GM12878 (cell line): ENCODE measurements at regions not wholly inside any gene's neighbourhood (a gene's known extent, or its start where the extent isn't known, plus 50 kb on each side); places are given as distances from the start of the nearest gene placed in this dataset.

ENCODE experiments used
- EZH2 ChIP-seq: IDR thresholded peaks from 2 replicates; pipeline ENCODE4 v1.6.1; 2012; ENCODE audit warnings: low read depth, mild to moderate bottlenecking, control low read depth, inconsistent platforms, low read length, borderline replicate concordance; ENCODE audit not compliant: control insufficient read depth
- KAT2A ChIP-seq: conservative IDR thresholded peaks from 2 replicates; pipeline ENCODE4 v1.6.1; 2011; ENCODE audit warnings: low read depth, low read length; ENCODE audit not compliant: control insufficient read depth
- KLF5 ChIP-seq: fragments of 450-650 bp; IDR thresholded peaks from 2 replicates; pipeline ENCODE4 v1.6.1; 2014; ENCODE audit warnings: mild to moderate bottlenecking; ENCODE audit not compliant: partially characterized antibody
- POLR2A ChIP-seq: IDR thresholded peaks from 2 replicates; pipeline ENCODE4 v1.6.1; 2011; ENCODE audit warnings: low read depth, mild to moderate bottlenecking, low read length
- REST ChIP-seq: IDR thresholded peaks from 2 replicates; pipeline ENCODE4 v1.6.1; 2012; ENCODE audit warnings: mild to moderate bottlenecking, low read depth, low read length
- SIX5 ChIP-seq: IDR thresholded peaks from 2 replicates; pipeline ENCODE4 v1.6.1; 2011; ENCODE audit warnings: mild to moderate bottlenecking, low read depth, low read length, moderate library complexity; ENCODE audit not compliant: severe bottlenecking
- SRF ChIP-seq, 2 experiments: IDR thresholded peaks; 2 replicates each; pipeline ENCODE4 v1.6.1; 2011; ENCODE audit warnings: low read depth in 2 of 2, low read length in 2 of 2, mild to moderate bottlenecking in 1 of 2, moderate library complexity in 1 of 2
- ZNF274 ChIP-seq: IDR thresholded peaks from one replicate; pipeline ENCODE4 v1.8.0; 2011; ENCODE audit not compliant: insufficient read length, insufficient read depth
- TF ChIP-seq, protein P1 (sequence below): fragments of 150-350 bp; IDR thresholded peaks from 2 replicates; pipeline ENCODE4 v1.6.1; 2016; ENCODE audit warnings: low read depth, low read length
- TF ChIP-seq, protein P2 (sequence below): fragments of 450-650 bp; IDR thresholded peaks from 2 replicates; pipeline ENCODE4 v1.6.1; 2017; ENCODE audit warnings: mild to moderate bottlenecking
- TF ChIP-seq, protein P3 (sequence below): fragments of 450-650 bp; IDR thresholded peaks from 2 replicates; pipeline ENCODE4 v1.6.1; 2014; ENCODE audit warnings: mild to moderate bottlenecking

- no peak for TF ChIP-seq KLF5
- TF ChIP-seq, protein P1, sequence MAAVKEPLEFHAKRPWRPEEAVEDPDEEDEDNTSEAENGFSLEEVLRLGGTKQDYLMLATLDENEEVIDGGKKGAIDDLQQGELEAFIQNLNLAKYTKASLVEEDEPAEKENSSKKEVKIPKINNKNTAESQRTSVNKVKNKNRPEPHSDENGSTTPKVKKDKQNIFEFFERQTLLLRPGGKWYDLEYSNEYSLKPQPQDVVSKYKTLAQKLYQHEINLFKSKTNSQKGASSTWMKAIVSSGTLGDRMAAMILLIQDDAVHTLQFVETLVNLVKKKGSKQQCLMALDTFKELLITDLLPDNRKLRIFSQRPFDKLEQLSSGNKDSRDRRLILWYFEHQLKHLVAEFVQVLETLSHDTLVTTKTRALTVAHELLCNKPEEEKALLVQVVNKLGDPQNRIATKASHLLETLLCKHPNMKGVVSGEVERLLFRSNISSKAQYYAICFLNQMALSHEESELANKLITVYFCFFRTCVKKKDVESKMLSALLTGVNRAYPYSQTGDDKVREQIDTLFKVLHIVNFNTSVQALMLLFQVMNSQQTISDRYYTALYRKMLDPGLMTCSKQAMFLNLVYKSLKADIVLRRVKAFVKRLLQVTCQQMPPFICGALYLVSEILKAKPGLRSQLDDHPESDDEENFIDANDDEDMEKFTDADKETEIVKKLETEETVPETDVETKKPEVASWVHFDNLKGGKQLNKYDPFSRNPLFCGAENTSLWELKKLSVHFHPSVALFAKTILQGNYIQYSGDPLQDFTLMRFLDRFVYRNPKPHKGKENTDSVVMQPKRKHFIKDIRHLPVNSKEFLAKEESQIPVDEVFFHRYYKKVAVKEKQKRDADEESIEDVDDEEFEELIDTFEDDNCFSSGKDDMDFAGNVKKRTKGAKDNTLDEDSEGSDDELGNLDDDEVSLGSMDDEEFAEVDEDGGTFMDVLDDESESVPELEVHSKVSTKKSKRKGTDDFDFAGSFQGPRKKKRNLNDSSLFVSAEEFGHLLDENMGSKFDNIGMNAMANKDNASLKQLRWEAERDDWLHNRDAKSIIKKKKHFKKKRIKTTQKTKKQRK, result no peak
- TF ChIP-seq EZH2, result no peak
- no peak for TF ChIP-seq SIX5
- no peak for TF ChIP-seq SRF (IDR thresholded peaks at IDR 0.05; ENCODE audit: low read depth in 2 of 2, low read length in 2 of 2)
- TF ChIP-seq REST, result no peak
- TF ChIP-seq, protein P2, sequence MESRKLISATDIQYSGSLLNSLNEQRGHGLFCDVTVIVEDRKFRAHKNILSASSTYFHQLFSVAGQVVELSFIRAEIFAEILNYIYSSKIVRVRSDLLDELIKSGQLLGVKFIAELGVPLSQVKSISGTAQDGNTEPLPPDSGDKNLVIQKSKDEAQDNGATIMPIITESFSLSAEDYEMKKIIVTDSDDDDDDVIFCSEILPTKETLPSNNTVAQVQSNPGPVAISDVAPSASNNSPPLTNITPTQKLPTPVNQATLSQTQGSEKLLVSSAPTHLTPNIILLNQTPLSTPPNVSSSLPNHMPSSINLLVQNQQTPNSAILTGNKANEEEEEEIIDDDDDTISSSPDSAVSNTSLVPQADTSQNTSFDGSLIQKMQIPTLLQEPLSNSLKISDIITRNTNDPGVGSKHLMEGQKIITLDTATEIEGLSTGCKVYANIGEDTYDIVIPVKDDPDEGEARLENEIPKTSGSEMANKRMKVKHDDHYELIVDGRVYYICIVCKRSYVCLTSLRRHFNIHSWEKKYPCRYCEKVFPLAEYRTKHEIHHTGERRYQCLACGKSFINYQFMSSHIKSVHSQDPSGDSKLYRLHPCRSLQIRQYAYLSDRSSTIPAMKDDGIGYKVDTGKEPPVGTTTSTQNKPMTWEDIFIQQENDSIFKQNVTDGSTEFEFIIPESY, result no peak
- TF ChIP-seq POLR2A, result no peak
- TF ChIP-seq, protein P3, sequence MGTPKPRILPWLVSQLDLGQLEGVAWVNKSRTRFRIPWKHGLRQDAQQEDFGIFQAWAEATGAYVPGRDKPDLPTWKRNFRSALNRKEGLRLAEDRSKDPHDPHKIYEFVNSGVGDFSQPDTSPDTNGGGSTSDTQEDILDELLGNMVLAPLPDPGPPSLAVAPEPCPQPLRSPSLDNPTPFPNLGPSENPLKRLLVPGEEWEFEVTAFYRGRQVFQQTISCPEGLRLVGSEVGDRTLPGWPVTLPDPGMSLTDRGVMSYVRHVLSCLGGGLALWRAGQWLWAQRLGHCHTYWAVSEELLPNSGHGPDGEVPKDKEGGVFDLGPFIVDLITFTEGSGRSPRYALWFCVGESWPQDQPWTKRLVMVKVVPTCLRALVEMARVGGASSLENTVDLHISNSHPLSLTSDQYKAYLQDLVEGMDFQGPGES, result no peak
- TF ChIP-seq KAT2A, result no peak
- no peak for TF ChIP-seq ZNF274
These were observed 587.3 kb upstream of the GCFC2 start for GRCh38 chr2:76298041-76298440.
